CD14-positive monocyte (primary cell): ENCODE measurements at regions not wholly inside any gene's neighbourhood (a gene's known extent, or its start where the extent isn't known, plus 50 kb on each side); places are given as distances from the start of the nearest gene placed in this dataset.

Experiments
- DNase-seq, 3 donors: peaks; one replicate each; pipeline ENCODE4 v3.0.0-alpha.2; 2011 to 2022
- H2AFZ ChIP-seq: 2 replicates; pipeline ENCODE4 v1.6.0; 2012; ENCODE audit warnings: mild to moderate bottlenecking, low read depth, low read length, inconsistent platforms; ENCODE audit not compliant: insufficient read depth, poor library complexity, severe bottlenecking
- H3K27ac ChIP-seq, 2 donors: 1 replicate in 1 of 2; 2 replicates in 1 of 2; pipeline ENCODE4 v1.5.1; 2012 to 2013; ENCODE audit warnings: low read length in 2 of 2, control low read depth in 1 of 2, inconsistent platforms in 1 of 2, low read depth in 1 of 2, mild to moderate bottlenecking in 1 of 2
- H3K27me3 ChIP-seq, 2 donors: one replicate each; pipeline versions ENCODE4 v1.6.0 to v1.6.1; 2011 to 2013; ENCODE audit warnings: low read length in 2 of 2; ENCODE audit not compliant: control insufficient read depth in 2 of 2, insufficient read depth in 2 of 2
- H3K36me3 ChIP-seq, 2 donors: replicated peaks in 1 of 2; 1 replicate in 1 of 2; 2 replicates in 1 of 2; pipeline versions ENCODE4 v1.5.1 to v1.6.1; 2012 to 2013; ENCODE audit warnings: low read length in 2 of 2, control low read depth in 1 of 2, inconsistent platforms in 1 of 2, mild to moderate bottlenecking in 1 of 2; ENCODE audit not compliant: insufficient read depth in 2 of 2, control insufficient read depth in 1 of 2
- H3K4me1 ChIP-seq, 2 donors: 1 replicate in 1 of 2; 2 replicates in 1 of 2; pipeline versions ENCODE4 v1.5.1 to v1.6.1; 2012 to 2013; ENCODE audit warnings: low read length in 2 of 2, control low read depth in 1 of 2, inconsistent platforms in 1 of 2, mild to moderate bottlenecking in 1 of 2, moderate library complexity in 1 of 2; ENCODE audit not compliant: insufficient read depth in 2 of 2, control insufficient read depth in 1 of 2
- H3K4me2 ChIP-seq: replicated peaks from 2 replicates; pipeline ENCODE3; 2012; ENCODE audit warnings: low read length, moderate library complexity, mild to moderate bottlenecking; ENCODE audit not compliant: poor library complexity, severe bottlenecking; ENCODE audit errors: extremely low read depth
- H3K4me3 ChIP-seq, 3 experiments: fragments of 200-600 bp in 1 of 3; sonication (generic) in 1 of 3; replicated peaks in 1 of 3; 1 replicate in 2 of 3; 2 replicates in 1 of 3; pipeline ENCODE4 v1.5.1; 2011 to 2013; ENCODE audit warnings: low read length in 3 of 3, mild to moderate bottlenecking in 3 of 3, control low read depth in 2 of 3, low read depth in 2 of 3, inconsistent platforms in 1 of 3, moderate library complexity in 1 of 3
- H3K79me2 ChIP-seq: 2 replicates; pipeline ENCODE4 v1.6.0; 2012; ENCODE audit warnings: mild to moderate bottlenecking, control low read depth, inconsistent platforms, low read length, moderate library complexity; ENCODE audit not compliant: insufficient read depth
- H3K9ac ChIP-seq: 2 replicates; pipeline ENCODE4 v1.6.0; 2017; ENCODE audit warnings: low read length, mild to moderate bottlenecking; ENCODE audit not compliant: insufficient read depth, poor library complexity, severe bottlenecking
- H3K9me3 ChIP-seq, 2 donors: replicated peaks in 1 of 2; 1 replicate in 1 of 2; 2 replicates in 1 of 2; pipeline versions ENCODE4 v1.5.1 to v1.6.1; 2012 to 2013; ENCODE audit warnings: low read length in 2 of 2, control low read depth in 1 of 2; ENCODE audit not compliant: control insufficient read depth in 1 of 2, insufficient read depth in 1 of 2
- H4K20me1 ChIP-seq: 2 replicates; pipeline ENCODE4 v1.6.0; 2012; ENCODE audit warnings: mild to moderate bottlenecking, low read length, control low read depth, moderate library complexity; ENCODE audit not compliant: insufficient read depth
- H3K27ac Mint-ChIP-seq, 7 donors: one replicate each; pipeline ENCODE4 v1.8.0; 2020; ENCODE audit warnings: mild to moderate bottlenecking in 7 of 7, mixed read lengths in 7 of 7, moderate library complexity in 6 of 7, inconsistent platforms in 2 of 7
- H3K27me3 Mint-ChIP-seq, 3 donors: one replicate each; pipeline ENCODE4 v1.8.0; 2021 to 2022; ENCODE audit warnings: low read depth in 3 of 3, mild to moderate bottlenecking in 3 of 3, mixed read lengths in 3 of 3, moderate library complexity in 3 of 3, inconsistent platforms in 1 of 3
- H3K36me3 Mint-ChIP-seq, 2 donors: one replicate each; pipeline ENCODE4 v1.8.0; 2020; ENCODE audit warnings: mixed read lengths in 2 of 2, inconsistent platforms in 1 of 2, mild to moderate bottlenecking in 1 of 2
- H3K4me1 Mint-ChIP-seq: one replicate; pipeline ENCODE4 v1.8.0; 2020; ENCODE audit warnings: mild to moderate bottlenecking, mixed read lengths
- H3K4me3 Mint-ChIP-seq, 2 donors: one replicate each; pipeline ENCODE4 v1.8.0; 2020; ENCODE audit warnings: mild to moderate bottlenecking in 2 of 2, mixed read lengths in 2 of 2, moderate library complexity in 1 of 2
- H3K9me3 Mint-ChIP-seq, 7 donors: one replicate each; pipeline ENCODE4 v1.8.0; 2020 to 2022; ENCODE audit warnings: mixed read lengths in 7 of 7, mild to moderate bottlenecking in 6 of 7, moderate library complexity in 6 of 7, inconsistent platforms in 2 of 7
- WGBS: methylation state at CpG from one replicate; pipeline ENCODE4 v1.1.5; 2013; ENCODE audit warnings: missing lambda C conversion rate; ENCODE audit not compliant: insufficient coverage; 5-methylcytosine and 5-hydroxymethylcytosine counted together
- intact Hi-C, 2 donors: fragments of 100-400 bp; cut with micrococcal nuclease; formaldehyde crosslinking; loops; one replicate each; pipeline versions ENCODE4 v1.15.0 to v1.15.1; 2023
- TF ChIP-seq, protein P1 (sequence below): fragments of 200-600 bp; IDR thresholded peaks from one replicate; pipeline ENCODE4 v1.8.0; 2022; ENCODE audit warnings: antibody characterized with exemption, mild to moderate bottlenecking

- no peak overlapping the region for H3K27ac ChIP-seq
- no peaks in the 10 kb centered on the region for H3K36me3 Mint-ChIP-seq
- H3K4me1 Mint-ChIP-seq = no peaks in the 10 kb centered on the region
- H3K27me3 Mint-ChIP-seq = peaks cover 0 to 2% (median 0%) of the 10 kb centered on the region in 3 donors
- H3K4me1 ChIP-seq = no peaks in the 10 kb centered on the region
- no peaks in the 10 kb centered on the region for H3K36me3 ChIP-seq
- H4K20me1 ChIP-seq = no peaks in the 10 kb centered on the region
- no peak overlapping the region for H3K27ac Mint-ChIP-seq
- no peak overlapping the region for H3K9ac ChIP-seq
- H3K4me3 ChIP-seq = no peak overlapping the region
- no peaks in the 10 kb centered on the region for H3K27me3 ChIP-seq
- intact Hi-C loops = no loop called here
- DNase-seq = no peak
- H2AFZ ChIP-seq = no peak overlapping the region
- TF ChIP-seq, protein P1, sequence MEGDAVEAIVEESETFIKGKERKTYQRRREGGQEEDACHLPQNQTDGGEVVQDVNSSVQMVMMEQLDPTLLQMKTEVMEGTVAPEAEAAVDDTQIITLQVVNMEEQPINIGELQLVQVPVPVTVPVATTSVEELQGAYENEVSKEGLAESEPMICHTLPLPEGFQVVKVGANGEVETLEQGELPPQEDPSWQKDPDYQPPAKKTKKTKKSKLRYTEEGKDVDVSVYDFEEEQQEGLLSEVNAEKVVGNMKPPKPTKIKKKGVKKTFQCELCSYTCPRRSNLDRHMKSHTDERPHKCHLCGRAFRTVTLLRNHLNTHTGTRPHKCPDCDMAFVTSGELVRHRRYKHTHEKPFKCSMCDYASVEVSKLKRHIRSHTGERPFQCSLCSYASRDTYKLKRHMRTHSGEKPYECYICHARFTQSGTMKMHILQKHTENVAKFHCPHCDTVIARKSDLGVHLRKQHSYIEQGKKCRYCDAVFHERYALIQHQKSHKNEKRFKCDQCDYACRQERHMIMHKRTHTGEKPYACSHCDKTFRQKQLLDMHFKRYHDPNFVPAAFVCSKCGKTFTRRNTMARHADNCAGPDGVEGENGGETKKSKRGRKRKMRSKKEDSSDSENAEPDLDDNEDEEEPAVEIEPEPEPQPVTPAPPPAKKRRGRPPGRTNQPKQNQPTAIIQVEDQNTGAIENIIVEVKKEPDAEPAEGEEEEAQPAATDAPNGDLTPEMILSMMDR = no peak
- no peak overlapping the region for H3K4me2 ChIP-seq
- H3K4me3 Mint-ChIP-seq = no peak overlapping the region
- H3K79me2 ChIP-seq = no peaks in the 10 kb centered on the region
- H3K9me3 ChIP-seq = peaks cover under 1% of the 10 kb centered on the region in 2 donors
- H3K9me3 Mint-ChIP-seq = peaks cover 0 to 5% (median 3%) of the 10 kb centered on the region in 7 donors
- no CpG with 5 or more reads among the region's 4 CpGs for WGBS
Measured at GRCh38 chr5:25128606-25129005, 483.8 kb upstream of the CDH10 start.

DNA sequence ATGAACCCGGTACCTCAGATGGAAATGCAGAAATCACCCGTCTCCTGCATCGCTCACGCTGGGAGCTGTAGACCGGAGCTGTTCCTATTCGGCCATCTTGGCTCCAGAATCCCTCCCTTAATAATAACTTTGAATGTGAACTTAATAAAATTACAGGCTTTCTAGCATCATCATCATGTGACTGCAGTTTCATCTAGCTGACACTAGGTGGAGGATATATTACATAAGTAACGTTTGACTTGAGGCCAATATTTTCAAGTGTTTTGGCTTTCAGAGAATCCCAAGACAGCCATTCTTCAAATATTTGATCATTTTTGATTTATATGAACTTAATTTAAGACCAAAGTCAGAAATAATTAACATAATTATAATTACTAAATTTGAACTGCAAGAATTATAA lies 474.9 kb upstream of the CDH10 start:
- H3K79me2 ChIP-seq = no peaks in the 10 kb centered on the region
- no peaks in the 10 kb centered on the region for H4K20me1 ChIP-seq
- no peak for DNase-seq
- H3K4me1 ChIP-seq = no peaks in the 10 kb centered on the region
- H3K27ac ChIP-seq = no peak overlapping the region
- peaks cover 0 to 4% (median 3%) of the 10 kb centered on the region in 7 donors for H3K9me3 Mint-ChIP-seq
- H3K9ac ChIP-seq = no peak overlapping the region
- H3K27me3 ChIP-seq = no peaks in the 10 kb centered on the region
- no peaks in the 10 kb centered on the region for H3K36me3 ChIP-seq
- H3K4me2 ChIP-seq = no peak overlapping the region
- intact Hi-C loops = no loop called here
- no peaks in the 10 kb centered on the region for H3K36me3 Mint-ChIP-seq
- no CpG with 5 or more reads among the region's 7 CpGs for WGBS
- TF ChIP-seq, protein P1 = peak; percentile 22
- peaks cover 0 to 1% (median 0%) of the 10 kb centered on the region in 3 donors for H3K27me3 Mint-ChIP-seq
- no peak overlapping the region for H2AFZ ChIP-seq
- H3K27ac Mint-ChIP-seq = no peak overlapping the region
- no peak overlapping the region for H3K4me3 Mint-ChIP-seq
- no peaks in the 10 kb centered on the region for H3K4me1 Mint-ChIP-seq
- H3K4me3 ChIP-seq = no peak overlapping the region
- H3K9me3 ChIP-seq = no peaks in the 10 kb centered on the region
